Lower leg skin (tissue), 3 donors: ENCODE measurements at regions not wholly inside any gene's neighbourhood (a gene's known extent, or its start where the extent isn't known, plus 50 kb on each side); places are given as distances from the start of the nearest gene placed in this dataset.

Source experiments
- CTCF ChIP-seq, 3 donors: fragments of 450-650 bp; IDR thresholded peaks; one replicate each; pipeline ENCODE4 v1.5.1; 2016; ENCODE audit warnings: antibody characterized with exemption in 3 of 3, mild to moderate bottlenecking in 3 of 3, moderate library complexity in 2 of 3
- POLR2A ChIP-seq, 2 donors: fragments of 450-650 bp; IDR thresholded peaks; one replicate each; pipeline ENCODE4 v1.6.1; 2016 to 2017; ENCODE audit warnings: antibody characterized with exemption in 2 of 2, mild to moderate bottlenecking in 1 of 2, moderate library complexity in 1 of 2

GRCh38 chr22:26767351-26768155, 110.2 kb downstream of the MIAT start:
- TF ChIP-seq CTCF (IDR thresholded peaks at IDR 0.05), result no peak
- TF ChIP-seq POLR2A (IDR thresholded peaks at IDR 0.05), result no peak
